ENCODE measurements at regions not wholly inside any gene's neighbourhood (a gene's known extent, or its start where the extent isn't known, plus 50 kb on each side); places are given as distances from the start of the nearest gene placed in this dataset.

DNA sequence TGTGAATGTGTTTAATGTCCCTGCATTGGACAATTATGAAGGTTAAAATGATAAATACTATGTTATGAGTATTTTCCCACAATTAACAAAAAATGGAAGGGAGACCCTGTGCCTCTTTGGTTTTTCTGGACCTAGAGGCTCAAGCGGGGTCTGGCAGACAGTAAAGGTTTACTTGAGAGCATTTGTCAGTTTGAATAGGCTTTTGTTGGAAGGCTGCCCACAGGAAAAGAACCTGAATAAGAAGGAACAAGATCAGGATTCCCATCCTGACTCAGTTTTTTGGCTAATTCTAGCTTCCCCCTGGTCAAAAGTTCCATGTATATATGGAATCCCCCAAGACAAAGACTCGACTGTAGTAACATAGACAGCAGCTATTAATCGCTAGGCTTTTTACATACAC lies 150.9 kb upstream of the JUN start:
- ChIA-PET CTCF (no interaction called here), POLR2A (no interaction called here)
- no peak for DNase-seq (ENCODE audit: low read depth, low spot score)
- TF ChIP-seq, protein P1, sequence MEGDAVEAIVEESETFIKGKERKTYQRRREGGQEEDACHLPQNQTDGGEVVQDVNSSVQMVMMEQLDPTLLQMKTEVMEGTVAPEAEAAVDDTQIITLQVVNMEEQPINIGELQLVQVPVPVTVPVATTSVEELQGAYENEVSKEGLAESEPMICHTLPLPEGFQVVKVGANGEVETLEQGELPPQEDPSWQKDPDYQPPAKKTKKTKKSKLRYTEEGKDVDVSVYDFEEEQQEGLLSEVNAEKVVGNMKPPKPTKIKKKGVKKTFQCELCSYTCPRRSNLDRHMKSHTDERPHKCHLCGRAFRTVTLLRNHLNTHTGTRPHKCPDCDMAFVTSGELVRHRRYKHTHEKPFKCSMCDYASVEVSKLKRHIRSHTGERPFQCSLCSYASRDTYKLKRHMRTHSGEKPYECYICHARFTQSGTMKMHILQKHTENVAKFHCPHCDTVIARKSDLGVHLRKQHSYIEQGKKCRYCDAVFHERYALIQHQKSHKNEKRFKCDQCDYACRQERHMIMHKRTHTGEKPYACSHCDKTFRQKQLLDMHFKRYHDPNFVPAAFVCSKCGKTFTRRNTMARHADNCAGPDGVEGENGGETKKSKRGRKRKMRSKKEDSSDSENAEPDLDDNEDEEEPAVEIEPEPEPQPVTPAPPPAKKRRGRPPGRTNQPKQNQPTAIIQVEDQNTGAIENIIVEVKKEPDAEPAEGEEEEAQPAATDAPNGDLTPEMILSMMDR (IDR thresholded peaks at IDR 0.05; ENCODE audit: insufficient read depth, low read length, missing control alignments): no peak
- H3K4me3 ChIP-seq (ENCODE audit: low read depth, low read length): no peak overlapping the region

DNA sequence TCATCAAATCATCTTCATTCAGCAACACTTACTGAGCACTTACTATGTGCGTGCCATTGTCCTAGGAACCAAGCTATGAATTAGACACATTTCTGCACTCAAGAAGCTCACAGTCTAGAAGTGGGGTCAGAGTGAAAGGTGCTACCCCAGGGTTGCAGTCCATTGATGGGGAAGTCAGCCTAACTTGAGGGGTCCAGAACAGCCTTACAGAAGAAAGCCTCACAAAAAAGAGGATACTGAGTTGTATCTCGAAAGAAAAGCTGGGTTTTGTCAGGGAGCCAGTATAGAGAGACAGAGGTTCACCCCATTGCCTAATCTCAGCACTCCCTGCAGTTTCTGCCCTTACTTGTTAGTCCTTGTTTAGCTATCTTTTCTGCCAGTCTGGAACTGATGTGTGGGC lies 153.1 kb upstream of the JUN start:
- CTCF ChIA-PET: interaction anchor here (0.9 kb wide), 1 partner anchor 16 kb away, joined by 3 read pairs; no protein-coding TSS in a partner anchor
- POLR2A ChIA-PET: no interaction called here
- TF ChIP-seq, protein P1 (IDR thresholded peaks at IDR 0.05; ENCODE audit: insufficient read depth, low read length, missing control alignments): no peak
- no peak overlapping the region for H3K4me3 ChIP-seq (ENCODE audit: low read depth, low read length)
- no peak for DNase-seq (ENCODE audit: low read depth, low spot score)

DNA sequence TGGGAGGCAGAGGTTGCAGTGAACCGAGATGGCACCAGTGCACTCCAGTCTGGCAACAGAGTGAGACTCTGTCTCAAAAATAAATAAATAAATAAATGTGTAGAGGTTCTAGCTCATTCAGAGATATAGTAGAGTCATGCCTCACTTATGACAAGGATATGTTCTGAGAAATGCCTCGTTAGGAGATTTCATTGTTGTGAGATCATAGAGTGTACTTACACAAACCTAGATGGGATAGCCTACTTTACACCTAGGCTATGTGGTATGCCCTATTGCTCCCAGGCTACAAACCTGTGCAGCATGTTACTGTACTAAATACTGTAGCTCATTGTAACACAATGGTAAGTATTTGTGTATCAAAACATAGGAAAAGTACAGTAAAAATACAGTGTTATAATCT lies 155.3 kb upstream of the JUN start:
- no peak overlapping the region for H3K4me3 ChIP-seq (ENCODE audit: low read depth, low read length)
- POLR2A ChIA-PET: no interaction called here
- no peak for DNase-seq (ENCODE audit: low read depth, low spot score)
- CTCF ChIA-PET: no interaction called here
- TF ChIP-seq, protein P1 (IDR thresholded peaks at IDR 0.05; ENCODE audit: insufficient read depth, low read length, missing control alignments): no peak

DNA sequence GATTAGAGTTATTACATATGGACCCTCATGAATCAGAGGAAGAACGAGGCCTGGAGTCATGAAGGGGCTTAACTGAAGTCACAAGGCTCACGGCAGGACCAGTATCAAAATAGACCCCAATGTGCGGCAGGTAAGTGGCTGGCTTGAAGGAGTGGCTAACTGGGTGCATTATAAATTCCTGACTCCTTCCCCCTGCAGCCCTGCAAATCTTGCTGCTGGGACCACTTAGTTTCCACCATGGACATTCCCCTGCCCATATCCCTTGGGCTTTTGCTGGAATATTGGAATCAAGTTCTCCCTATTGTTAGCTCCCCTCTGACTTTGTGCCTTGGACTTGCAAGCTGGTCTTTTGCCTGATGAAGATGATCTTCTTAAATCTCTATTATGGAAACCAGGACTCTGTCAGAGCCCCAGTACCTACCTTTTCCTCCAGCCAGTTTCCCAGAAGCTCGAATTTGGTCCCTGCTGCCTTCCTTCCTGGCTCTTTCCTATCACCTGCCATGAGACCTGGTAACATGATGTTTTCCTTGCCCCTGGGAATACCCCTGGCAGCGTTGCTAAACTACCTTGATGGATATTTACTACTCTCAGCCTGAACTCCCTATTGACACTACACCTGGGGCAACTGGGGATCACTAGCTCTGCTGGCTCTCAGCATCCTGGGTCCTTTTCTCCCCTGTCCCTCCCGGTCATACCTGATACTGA lies 156.0 kb upstream of the JUN start:
- ChIA-PET CTCF (no interaction called here), POLR2A (no interaction called here)
- TF ChIP-seq, protein P1 (IDR thresholded peaks at IDR 0.05; ENCODE audit: insufficient read depth, low read length, missing control alignments): no peak

DNA sequence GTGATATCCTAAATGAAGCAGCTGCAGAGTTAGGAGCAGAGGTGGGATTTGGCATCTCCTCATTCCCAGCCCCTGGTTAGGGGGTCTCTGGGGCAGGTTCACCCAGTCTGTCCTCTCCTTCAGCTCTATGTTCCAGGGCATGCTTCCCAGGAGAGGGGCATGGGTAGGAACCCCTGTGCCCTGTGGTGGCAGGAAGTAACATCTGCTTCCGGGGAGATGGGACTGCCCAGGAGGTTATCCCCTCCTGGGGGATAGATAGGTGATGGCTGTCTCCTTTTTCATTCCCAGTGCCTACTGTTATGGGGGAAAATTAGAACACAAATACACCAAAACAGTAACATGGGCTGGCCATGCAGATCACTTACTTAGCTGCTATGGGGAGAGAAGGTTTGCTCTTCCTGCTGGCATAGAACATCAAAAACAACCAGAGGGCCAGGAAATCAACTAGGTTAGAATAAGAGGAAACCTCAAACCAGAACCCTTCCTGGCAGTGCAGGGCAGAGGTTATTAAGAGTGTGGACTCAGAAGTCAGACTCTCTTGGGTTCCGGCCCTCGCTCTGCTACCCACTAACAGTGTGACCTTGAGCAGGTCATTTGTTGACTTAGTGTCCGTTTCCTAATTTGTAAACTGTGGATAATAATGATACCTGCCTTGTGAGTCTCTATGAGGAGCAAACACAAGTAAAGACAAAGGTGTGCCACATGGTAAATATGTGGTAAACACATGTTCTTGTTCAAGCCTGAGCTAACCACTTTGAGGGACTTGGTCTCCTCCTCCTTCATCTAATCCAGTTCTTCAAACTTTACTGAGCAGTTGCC lies 157.8 kb upstream of the JUN start:
- CTCF ChIA-PET: no interaction called here
- TF ChIP-seq, protein P1 (IDR thresholded peaks at IDR 0.05; ENCODE audit: insufficient read depth, low read length, missing control alignments): no peak
- no peak for DNase-seq (ENCODE audit: low read depth, low spot score)

More for the DNA sequence above, 156.0 kb upstream of the JUN start:
- no peak overlapping the region for H3K4me3 ChIP-seq (ENCODE audit: low read depth, low read length)
- no peak for DNase-seq (ENCODE audit: low read depth, low spot score)

DNA sequence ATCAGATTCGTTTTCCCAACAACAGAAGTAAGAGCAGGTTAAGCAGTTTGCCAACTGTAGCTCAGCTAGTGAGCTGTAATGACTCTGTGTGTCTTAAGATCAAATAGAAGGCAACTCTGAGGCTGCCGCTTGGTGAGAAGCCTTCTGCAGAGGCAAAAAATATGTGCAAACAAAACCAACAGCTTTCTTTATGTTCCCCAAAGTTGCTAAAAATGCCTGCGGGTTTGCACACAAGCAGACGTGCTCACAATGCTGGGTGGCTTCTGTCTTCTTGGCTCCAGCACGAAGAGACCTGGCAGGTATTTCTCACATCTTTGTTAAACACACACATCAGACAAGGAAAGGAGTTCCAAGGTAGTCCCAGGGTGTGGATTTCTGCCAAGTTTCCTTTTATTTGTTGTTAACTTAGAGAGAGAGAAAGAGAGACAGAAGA lies 158.9 kb upstream of the JUN start:
- TF ChIP-seq, protein P1 (IDR thresholded peaks at IDR 0.05; ENCODE audit: insufficient read depth, low read length, missing control alignments): no peak
- ChIA-PET POLR2A (interaction anchor here (0.5 kb wide), 1 partner anchor 78 kb away, joined by 4 read pairs; no protein-coding TSS in a partner anchor), CTCF (no interaction called here)
- H3K4me3 ChIP-seq (ENCODE audit: low read depth, low read length): no peak overlapping the region
- no peak for DNase-seq (ENCODE audit: low read depth, low spot score)

More for the DNA sequence above, 157.8 kb upstream of the JUN start:
- no peak overlapping the region for H3K4me3 ChIP-seq (ENCODE audit: low read depth, low read length)
- POLR2A ChIA-PET: interaction anchor here (0.6 kb wide), 1 partner anchor 125 kb away, joined by 3 read pairs; no protein-coding TSS in a partner anchor
